ENCODE measurements at regions not wholly inside any gene's neighbourhood (a gene's known extent, or its start where the extent isn't known, plus 50 kb on each side); places are given as distances from the start of the nearest gene placed in this dataset.

DNA sequence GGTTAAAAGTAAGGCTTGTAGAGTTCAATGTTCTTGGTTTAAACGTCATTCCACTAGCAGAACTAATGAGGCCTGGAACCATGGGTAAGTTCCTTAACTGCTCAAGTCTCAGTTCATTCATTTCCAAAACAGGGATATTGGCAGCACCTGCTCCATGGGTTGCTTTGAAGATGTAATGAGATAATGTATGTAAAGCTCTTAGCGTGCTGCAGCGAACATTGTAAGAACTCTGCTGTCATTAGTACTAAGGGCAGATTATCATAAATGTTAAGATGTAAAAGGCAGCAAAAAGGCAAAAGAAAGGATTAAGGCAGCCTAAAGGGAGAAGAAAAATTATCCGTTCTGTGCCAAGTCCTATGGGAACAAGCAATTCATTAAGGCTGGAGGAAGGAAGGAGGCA is 129.1 kb upstream of the NGF start:
- DNase-seq (ENCODE audit: low spot score) (no peak), ATAC-seq (ENCODE audit: low FRiP score) (no peak)

GRCh38 chr1:115466433-115466832 is 128.4 kb upstream of the NGF start:
- DNase-seq (ENCODE audit: low spot score) (no peak), ATAC-seq (ENCODE audit: low FRiP score) (no peak)
- TF ChIP-seq, protein P1, sequence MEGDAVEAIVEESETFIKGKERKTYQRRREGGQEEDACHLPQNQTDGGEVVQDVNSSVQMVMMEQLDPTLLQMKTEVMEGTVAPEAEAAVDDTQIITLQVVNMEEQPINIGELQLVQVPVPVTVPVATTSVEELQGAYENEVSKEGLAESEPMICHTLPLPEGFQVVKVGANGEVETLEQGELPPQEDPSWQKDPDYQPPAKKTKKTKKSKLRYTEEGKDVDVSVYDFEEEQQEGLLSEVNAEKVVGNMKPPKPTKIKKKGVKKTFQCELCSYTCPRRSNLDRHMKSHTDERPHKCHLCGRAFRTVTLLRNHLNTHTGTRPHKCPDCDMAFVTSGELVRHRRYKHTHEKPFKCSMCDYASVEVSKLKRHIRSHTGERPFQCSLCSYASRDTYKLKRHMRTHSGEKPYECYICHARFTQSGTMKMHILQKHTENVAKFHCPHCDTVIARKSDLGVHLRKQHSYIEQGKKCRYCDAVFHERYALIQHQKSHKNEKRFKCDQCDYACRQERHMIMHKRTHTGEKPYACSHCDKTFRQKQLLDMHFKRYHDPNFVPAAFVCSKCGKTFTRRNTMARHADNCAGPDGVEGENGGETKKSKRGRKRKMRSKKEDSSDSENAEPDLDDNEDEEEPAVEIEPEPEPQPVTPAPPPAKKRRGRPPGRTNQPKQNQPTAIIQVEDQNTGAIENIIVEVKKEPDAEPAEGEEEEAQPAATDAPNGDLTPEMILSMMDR (IDR thresholded peaks at IDR 0.05), result no peak

More for the DNA sequence above, 129.1 kb upstream of the NGF start:
- TF ChIP-seq, protein P1 (IDR thresholded peaks at IDR 0.05), result no peak

DNA sequence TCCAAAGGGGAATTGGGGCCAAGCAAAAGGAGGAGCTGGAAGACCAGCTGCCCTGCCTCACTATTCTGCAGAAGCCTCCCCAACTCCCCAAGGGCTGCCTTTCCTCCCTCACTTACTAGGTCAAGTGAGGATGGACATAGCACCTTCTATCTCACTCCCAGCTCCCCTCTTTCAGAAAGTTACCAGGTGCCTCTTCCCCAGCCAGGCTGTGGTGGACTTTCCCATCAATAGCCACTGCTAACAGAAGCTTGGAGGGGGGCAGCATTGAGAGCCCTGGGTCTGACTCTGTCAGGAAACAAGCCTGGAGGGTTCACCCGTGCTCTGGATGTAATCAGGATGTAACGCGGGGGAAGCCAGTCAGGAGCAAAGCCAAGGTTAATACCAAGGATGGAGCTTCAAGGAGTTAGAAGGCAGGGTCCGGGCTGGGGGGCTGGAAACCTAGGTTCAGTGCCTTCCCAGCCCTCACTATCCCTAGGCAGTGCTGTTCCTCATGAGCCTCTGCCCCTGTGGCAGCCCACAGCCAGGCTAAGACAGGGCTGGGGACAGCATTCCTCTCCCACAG is 127.8 kb upstream of the NGF start:
- TF ChIP-seq, protein P1 (IDR thresholded peaks at IDR 0.05), result no peak
- DNase-seq (ENCODE audit: low spot score) (no peak), ATAC-seq (ENCODE audit: low FRiP score) (no peak)

GRCh38 chr1:115463347-115463746 is 125.3 kb upstream of the NGF start:
- no peak for ATAC-seq (ENCODE audit: low FRiP score)
- DNase-seq (ENCODE audit: low spot score), result no peak
- TF ChIP-seq, protein P1 (IDR thresholded peaks at IDR 0.05), result no peak

DNA sequence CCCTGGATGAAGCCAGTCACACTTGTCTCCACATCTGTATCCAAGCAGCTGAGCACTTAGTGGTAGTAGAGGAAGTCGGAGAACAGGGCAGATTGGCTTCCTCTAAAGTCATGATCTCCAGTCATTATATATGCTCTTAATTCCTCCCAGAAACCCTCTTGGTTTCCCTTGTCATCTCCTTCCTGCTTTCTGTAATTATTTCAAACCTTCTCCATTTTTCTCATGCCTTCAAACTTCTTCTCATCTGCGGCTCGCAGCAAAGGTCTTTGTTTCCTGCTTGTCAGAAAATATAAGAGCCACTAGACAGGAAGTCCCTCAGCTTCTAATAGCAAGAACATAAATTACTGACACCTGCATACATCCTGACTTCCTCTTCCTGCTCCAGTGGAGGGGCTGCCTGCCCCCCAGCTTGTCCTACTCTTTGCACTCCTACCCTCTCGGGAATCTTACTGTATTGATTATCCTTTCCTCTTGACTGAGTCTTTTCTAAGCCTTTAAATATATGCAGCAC is 124.6 kb upstream of the NGF start:
- no peak for ATAC-seq (ENCODE audit: low FRiP score)
- TF ChIP-seq, protein P1 (IDR thresholded peaks at IDR 0.05), result no peak

DNA sequence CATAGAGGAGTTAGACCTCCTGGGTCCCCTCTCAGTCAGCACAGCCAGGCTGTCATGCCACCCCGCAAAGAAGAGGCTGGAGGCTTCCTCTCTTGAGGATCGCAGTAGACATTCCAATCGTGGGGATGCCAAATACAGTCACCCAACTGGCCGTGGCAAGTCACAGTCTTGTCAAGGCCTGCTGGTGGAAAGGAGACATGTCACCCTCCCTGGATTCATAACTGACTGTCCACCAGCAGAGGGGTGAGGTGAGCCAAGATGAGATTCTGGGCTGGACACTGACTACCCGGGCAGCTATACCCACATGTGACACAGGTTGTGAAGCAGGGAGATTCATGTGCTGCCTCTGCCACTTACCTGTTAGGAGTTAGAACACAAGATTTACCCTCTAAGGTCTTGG is 123.5 kb upstream of the NGF start:
- ATAC-seq (ENCODE audit: low FRiP score) (no peak), DNase-seq (ENCODE audit: low spot score) (no peak)
- TF ChIP-seq, protein P1 (IDR thresholded peaks at IDR 0.05), result no peak

More for the DNA sequence above, 124.6 kb upstream of the NGF start:
- DNase-seq (ENCODE audit: low spot score), result no peak

GRCh38 chr1:115459161-115459560 is 121.1 kb upstream of the NGF start:
- TF ChIP-seq, protein P1 (IDR thresholded peaks at IDR 0.05), result no peak
- ATAC-seq (ENCODE audit: low FRiP score), result no peak

More at GRCh38 chr1:115459161-115459560, 121.1 kb upstream of the NGF start:
- no peak for DNase-seq (ENCODE audit: low spot score)

Measured in omental fat pad (tissue), 3 donors.